Upper lobe of left lung (tissue), 4 donors: ENCODE measurements at regions not wholly inside any gene's neighbourhood (a gene's known extent, or its start where the extent isn't known, plus 50 kb on each side); places are given as distances from the start of the nearest gene placed in this dataset.

Experiments
- EP300 ChIP-seq, 4 donors: sonication (generic); formaldehyde crosslinking; IDR thresholded peaks; one replicate each; pipeline ENCODE4 v1.5.1; 2017; ENCODE audit warnings: antibody characterized with exemption in 4 of 4, control low read depth in 2 of 4
- POLR2A ChIP-seq, 4 donors: fragments of 450-650 bp; IDR thresholded peaks; one replicate each; pipeline ENCODE4 v1.5.1; 2016 to 2017; ENCODE audit warnings: antibody characterized with exemption in 4 of 4, mild to moderate bottlenecking in 2 of 4
- POLR2AphosphoS5 ChIP-seq, 2 donors: sonication (generic); formaldehyde crosslinking; IDR thresholded peaks; one replicate each; pipeline ENCODE4 v1.5.1; 2017; ENCODE audit warnings: antibody characterized with exemption in 2 of 2
- TF ChIP-seq, protein P1 (sequence below), 6 experiments: fragments of 450-650 bp in 4 of 6; fragments of 200-600 bp in 2 of 6; sonication (generic) in 2 of 6; IDR thresholded peaks; one replicate each; pipeline ENCODE4 v1.5.1; 2016 to 2019; ENCODE audit warnings: antibody characterized with exemption in 6 of 6

DNA sequence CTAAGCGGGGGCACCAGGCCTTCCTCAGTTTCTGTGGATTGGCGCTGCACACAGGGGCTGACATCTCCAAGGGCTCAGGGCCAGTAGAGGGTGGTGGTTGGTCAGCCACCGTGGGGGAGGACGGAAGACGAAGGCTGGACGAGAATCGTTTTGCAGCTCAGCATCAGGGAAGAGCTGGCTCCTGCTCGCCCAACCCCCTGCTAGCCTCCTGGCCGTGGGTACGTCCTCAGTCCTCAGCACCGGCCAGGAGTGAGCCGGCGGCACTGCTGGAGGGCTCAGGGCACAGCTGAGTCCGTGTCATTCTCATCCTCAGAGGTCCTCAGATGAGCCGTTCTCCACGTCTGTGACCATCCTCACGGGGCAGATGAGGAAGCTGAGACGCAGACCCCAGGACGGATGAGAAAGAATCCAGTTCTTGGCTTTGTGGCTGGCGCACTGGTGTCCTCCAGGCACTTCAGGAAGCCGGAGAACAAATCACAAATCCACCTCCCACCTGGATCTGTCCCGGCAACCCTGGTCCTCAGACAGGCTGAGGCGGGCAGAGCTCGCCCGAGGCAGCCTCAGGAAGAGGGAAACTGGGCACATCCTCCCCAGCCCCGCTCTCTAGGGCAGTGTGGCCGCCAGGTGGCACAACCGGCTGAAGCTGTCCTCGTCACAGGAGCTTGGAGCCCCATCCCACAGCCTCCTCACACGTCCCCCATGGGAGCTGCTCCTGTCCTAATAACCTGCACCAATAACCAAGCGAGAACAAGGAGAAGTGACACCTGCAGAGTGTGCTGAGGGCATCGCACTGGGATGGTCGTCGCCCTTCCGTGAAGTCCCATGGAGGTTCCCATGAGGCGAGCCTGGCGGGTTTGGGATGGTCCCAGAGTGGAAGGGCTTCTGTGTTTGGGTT is 393.7 kb downstream of the BRD1 start:
- TF ChIP-seq POLR2A (IDR thresholded peaks at IDR 0.05) (no peak), POLR2AphosphoS5 (IDR thresholded peaks at IDR 0.05) (no peak), EP300 (IDR thresholded peaks at IDR 0.05) (no peak)
- TF ChIP-seq, protein P1, sequence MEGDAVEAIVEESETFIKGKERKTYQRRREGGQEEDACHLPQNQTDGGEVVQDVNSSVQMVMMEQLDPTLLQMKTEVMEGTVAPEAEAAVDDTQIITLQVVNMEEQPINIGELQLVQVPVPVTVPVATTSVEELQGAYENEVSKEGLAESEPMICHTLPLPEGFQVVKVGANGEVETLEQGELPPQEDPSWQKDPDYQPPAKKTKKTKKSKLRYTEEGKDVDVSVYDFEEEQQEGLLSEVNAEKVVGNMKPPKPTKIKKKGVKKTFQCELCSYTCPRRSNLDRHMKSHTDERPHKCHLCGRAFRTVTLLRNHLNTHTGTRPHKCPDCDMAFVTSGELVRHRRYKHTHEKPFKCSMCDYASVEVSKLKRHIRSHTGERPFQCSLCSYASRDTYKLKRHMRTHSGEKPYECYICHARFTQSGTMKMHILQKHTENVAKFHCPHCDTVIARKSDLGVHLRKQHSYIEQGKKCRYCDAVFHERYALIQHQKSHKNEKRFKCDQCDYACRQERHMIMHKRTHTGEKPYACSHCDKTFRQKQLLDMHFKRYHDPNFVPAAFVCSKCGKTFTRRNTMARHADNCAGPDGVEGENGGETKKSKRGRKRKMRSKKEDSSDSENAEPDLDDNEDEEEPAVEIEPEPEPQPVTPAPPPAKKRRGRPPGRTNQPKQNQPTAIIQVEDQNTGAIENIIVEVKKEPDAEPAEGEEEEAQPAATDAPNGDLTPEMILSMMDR (IDR thresholded peaks at IDR 0.05): no peak
